Prostate gland (tissue), 2 donors: ENCODE measurements at regions not wholly inside any gene's neighbourhood (a gene's known extent, or its start where the extent isn't known, plus 50 kb on each side); places are given as distances from the start of the nearest gene placed in this dataset.

Experiments used
- CTCF ChIP-seq, 4 experiments: fragments of 200-600 bp in 2 of 4; fragments of 450-650 bp in 2 of 4; sonication (generic) in 2 of 4; IDR thresholded peaks; 1 replicate in 3 of 4; 2 replicates in 1 of 4; pipeline ENCODE4 v1.5.1; 2016 to 2019; ENCODE audit warnings: antibody characterized with exemption in 4 of 4, mild to moderate bottlenecking in 2 of 4, moderate library complexity in 2 of 4
- POLR2A ChIP-seq: fragments of 450-650 bp; IDR thresholded peaks from one replicate; pipeline ENCODE4 v1.6.1; 2016; ENCODE audit warnings: antibody characterized with exemption, mild to moderate bottlenecking
- POLR2AphosphoS5 ChIP-seq: sonication (generic); formaldehyde crosslinking; IDR thresholded peaks from one replicate; pipeline ENCODE4 v1.6.1; 2017; ENCODE audit warnings: antibody characterized with exemption

- TF ChIP-seq POLR2AphosphoS5 = no peak
- TF ChIP-seq CTCF (IDR thresholded peaks at IDR 0.05) = no peak
- TF ChIP-seq POLR2A = no peak
These were observed 68.9 kb upstream of the CISTR start for GRCh38 chr12:53820514-53821306.
